Ovary (tissue), 7 donors: ENCODE measurements at regions not wholly inside any gene's neighbourhood (a gene's known extent, or its start where the extent isn't known, plus 50 kb on each side); places are given as distances from the start of the nearest gene placed in this dataset.
"Not testable (repeated sequence)": the region's sequence is repeated elsewhere in the genome, so short reads cannot be mapped to it uniquely, and the experiment has no call there.

Source experiments
- DNase-seq, 5 donors: peaks; one replicate each; pipeline ENCODE4 v3.0.0-alpha.2; 2019 to 2020
- H3K27ac ChIP-seq, 2 donors: fragments of 200-600 bp; one replicate each; pipeline versions ENCODE4 v1.5.1 to v1.8.0; 2019 to 2022
- H3K27me3 ChIP-seq: fragments of 200-600 bp; one replicate; pipeline ENCODE4 v1.8.0; 2022
- H3K36me3 ChIP-seq: fragments of 200-600 bp; sonication (generic); one replicate; pipeline ENCODE4 v1.5.1; 2019
- H3K4me1 ChIP-seq: one replicate; pipeline ENCODE4 v1.8.1; 2013; ENCODE audit warnings: mild to moderate bottlenecking, moderate library complexity; ENCODE audit not compliant: insufficient read depth
- H3K4me3 ChIP-seq: fragments of 200-600 bp; sonication (generic); one replicate; pipeline ENCODE4 v1.5.1; 2017
- H3K9me3 ChIP-seq, 2 donors: fragments of 200-600 bp in 1 of 2; sonication (generic) in 1 of 2; one replicate each; pipeline versions ENCODE4 v1.5.1 to v1.8.1; 2013 to 2019; ENCODE audit warnings: mild to moderate bottlenecking in 1 of 2, moderate library complexity in 1 of 2
- EP300 ChIP-seq: sonication (generic); formaldehyde crosslinking; IDR thresholded peaks from one replicate; pipeline ENCODE4 v1.6.1; 2017; ENCODE audit warnings: antibody characterized with exemption
- POLR2A ChIP-seq: fragments of 450-650 bp; IDR thresholded peaks from one replicate; pipeline ENCODE4 v1.6.1; 2017; ENCODE audit warnings: antibody characterized with exemption, mild to moderate bottlenecking, moderate library complexity
- WGBS, 3 donors: extraction: QIAGEN DNeasy Blood & Tissue Kit in 1 of 3; methylation state at CpG; one replicate each; pipeline versions ENCODE4 v1.1.5 to v1.1.7; 2013 to 2017; 5-methylcytosine and 5-hydroxymethylcytosine counted together
- intact Hi-C, 4 donors: fragments of 100-400 bp; cut with DNase I; formaldehyde crosslinking; loops; one replicate each; pipeline versions ENCODE4 v1.11.0 to v1.15.1; 2022 to 2023
- TF ChIP-seq, protein P1 (sequence below), 3 donors: fragments of 450-650 bp in 2 of 3; fragments of 200-600 bp in 1 of 3; IDR thresholded peaks; one replicate each; pipeline versions ENCODE4 v1.5.1 to v1.8.0; 2016 to 2022; ENCODE audit warnings: antibody characterized with exemption in 3 of 3, mild to moderate bottlenecking in 1 of 3
- donor health status: DM: no; HTN: no; CAD: no; lungs with moderate emphysema.
- donor health status: DM: no; HTN: no; CAD: no.
- donor health status: Bipolar disorder and iron deficiency.
- donor health status: DM: no; HTN: no; CAD: no.
- donor health status: DM: yes; HTN: yes; CAD: no.

DNA sequence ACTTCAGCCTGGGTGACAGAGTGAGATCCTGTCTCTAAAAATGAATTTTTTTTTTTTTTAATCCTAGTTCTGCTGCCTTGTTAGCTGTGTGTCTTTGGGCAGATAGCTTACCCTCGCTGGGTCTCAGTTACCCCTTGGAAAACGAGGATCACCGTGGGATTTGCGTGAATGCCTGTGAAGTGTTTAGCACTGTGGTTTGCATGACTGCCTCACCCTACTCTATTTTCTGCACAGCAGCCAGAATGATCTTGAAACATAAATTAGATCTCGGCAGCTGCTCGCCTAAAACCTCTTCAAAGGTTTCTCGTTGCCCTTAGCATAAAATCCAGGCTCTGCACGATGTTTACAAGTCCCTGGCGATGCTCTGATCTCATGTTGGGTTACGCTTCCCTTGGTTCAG lies 71.2 kb upstream of the GRIN2A start:
- no peak for TF ChIP-seq POLR2A
- no peak for TF ChIP-seq EP300
- TF ChIP-seq, protein P1, sequence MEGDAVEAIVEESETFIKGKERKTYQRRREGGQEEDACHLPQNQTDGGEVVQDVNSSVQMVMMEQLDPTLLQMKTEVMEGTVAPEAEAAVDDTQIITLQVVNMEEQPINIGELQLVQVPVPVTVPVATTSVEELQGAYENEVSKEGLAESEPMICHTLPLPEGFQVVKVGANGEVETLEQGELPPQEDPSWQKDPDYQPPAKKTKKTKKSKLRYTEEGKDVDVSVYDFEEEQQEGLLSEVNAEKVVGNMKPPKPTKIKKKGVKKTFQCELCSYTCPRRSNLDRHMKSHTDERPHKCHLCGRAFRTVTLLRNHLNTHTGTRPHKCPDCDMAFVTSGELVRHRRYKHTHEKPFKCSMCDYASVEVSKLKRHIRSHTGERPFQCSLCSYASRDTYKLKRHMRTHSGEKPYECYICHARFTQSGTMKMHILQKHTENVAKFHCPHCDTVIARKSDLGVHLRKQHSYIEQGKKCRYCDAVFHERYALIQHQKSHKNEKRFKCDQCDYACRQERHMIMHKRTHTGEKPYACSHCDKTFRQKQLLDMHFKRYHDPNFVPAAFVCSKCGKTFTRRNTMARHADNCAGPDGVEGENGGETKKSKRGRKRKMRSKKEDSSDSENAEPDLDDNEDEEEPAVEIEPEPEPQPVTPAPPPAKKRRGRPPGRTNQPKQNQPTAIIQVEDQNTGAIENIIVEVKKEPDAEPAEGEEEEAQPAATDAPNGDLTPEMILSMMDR (IDR thresholded peaks at IDR 0.05) = no peak
- WGBS, 3 donors = 65 to 73% (median 68%) methylated on average over 10 of the region's 10 CpGs
- Histone ChIP-seq H3K9me3 (no peaks in the 10 kb centered on the region), H3K36me3 (no peaks in the 10 kb centered on the region), H3K27ac (no peak overlapping the region), H3K4me3 (no peak overlapping the region), H3K27me3 (no peaks in the 10 kb centered on the region), H3K4me1 (no peaks in the 10 kb centered on the region)
- DNase-seq = no peak
- intact Hi-C loops = loop anchor here in 2 of 4 donors (10.0 kb wide), 1 partner anchor 251 kb away; no protein-coding TSS in a partner anchor

DNA sequence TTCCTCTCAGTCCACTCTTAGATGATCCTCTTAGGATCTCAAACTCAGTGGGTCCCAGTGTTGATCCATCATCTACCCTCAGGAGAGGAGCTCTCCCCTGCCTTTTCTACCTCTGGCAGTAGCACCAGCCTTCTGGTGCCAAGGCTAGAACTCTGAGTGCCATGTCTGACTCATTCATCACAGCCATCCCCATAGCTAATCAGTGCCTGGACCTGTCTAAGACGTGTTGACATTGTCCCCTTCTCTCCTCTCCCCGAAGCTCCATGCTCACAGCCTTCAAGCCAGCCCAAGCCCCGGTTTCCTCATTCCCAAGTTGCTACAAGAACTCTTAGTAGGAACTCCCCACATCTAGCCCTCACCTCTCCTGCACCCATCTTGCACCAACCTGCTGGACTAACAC lies 73.5 kb upstream of the GRIN2A start:
- H3K36me3 ChIP-seq = no peaks in the 10 kb centered on the region
- intact Hi-C loops = loop anchor here in 2 of 4 donors (10.0 kb wide), 1 partner anchor 249 kb away; no protein-coding TSS in a partner anchor
- TF ChIP-seq, protein P1 (IDR thresholded peaks at IDR 0.05) = no peak
- TF ChIP-seq POLR2A (no peak), EP300 (no peak)
- no peak overlapping the region for H3K4me3 ChIP-seq
- DNase-seq = no peak
- no peaks in the 10 kb centered on the region for H3K9me3 ChIP-seq
- H3K4me1 ChIP-seq = no peaks in the 10 kb centered on the region
- no peaks in the 10 kb centered on the region for H3K27me3 ChIP-seq
- H3K27ac ChIP-seq = no peak overlapping the region
- WGBS, 3 donors = 80 to 85% (median 85%) methylated on average over 3 of the region's 3 CpGs

DNA sequence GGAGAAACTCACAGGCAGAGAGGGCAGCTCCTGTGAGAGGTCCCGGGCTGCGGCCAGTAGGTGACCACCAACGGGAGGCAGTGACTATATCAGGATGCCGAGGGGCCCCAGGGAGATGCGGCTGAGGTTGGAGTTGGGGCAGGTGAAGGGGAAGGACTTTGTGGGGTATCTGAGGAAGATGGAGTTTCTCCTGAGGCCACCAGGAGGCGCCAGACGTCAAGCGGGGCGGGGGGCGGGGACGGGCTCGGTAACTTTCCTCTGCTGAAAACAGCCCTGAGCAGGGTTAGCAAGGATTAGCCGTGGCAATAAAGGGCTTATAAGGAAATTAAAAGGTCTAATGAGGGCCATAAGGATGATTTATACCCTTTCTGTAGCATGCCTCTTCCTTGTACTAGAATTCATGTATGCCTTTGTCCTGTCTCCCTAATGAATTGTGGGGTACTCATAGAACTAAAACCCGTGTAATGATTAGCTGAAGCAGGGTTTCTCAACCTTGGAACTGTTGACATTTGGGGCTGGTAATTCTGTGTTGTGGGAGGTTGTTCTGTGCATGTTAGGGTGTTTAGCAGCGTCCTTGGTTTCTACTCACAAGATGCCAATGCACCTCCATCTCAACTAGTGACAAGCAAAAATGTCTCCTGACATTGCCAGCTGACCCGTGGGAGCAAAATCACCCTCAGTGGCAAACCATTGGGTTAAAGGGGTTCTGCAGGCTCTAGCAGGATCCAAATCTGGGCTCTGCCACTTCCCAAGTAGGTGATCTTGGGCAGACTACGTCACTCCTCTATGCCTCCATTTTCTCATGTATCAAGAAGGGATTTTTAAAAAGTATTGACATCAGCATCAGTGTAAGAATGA lies 74.8 kb upstream of the GRIN2A start:
- WGBS, 3 donors = 20 to 27% (median 22%) methylated on average over 16 to 17 of the region's 17 CpGs
- Histone ChIP-seq H3K27ac (no peak overlapping the region), H3K4me3 (no peak overlapping the region), H3K9me3 (no peaks in the 10 kb centered on the region), H3K36me3 (no peaks in the 10 kb centered on the region), H3K27me3 (no peaks in the 10 kb centered on the region), H3K4me1 (no peaks in the 10 kb centered on the region)
- TF ChIP-seq POLR2A (no peak), EP300 (no peak)
- TF ChIP-seq, protein P1 (IDR thresholded peaks at IDR 0.05) = peak in 1 of 3 donors; percentile 29
- intact Hi-C loops = loop anchor here in 2 of 4 donors (10.0 kb wide), 1 partner anchor 248 kb away; no protein-coding TSS in a partner anchor
- peak in 3 of 5 donors; percentile 9 to 33 (median 19) for DNase-seq

DNA sequence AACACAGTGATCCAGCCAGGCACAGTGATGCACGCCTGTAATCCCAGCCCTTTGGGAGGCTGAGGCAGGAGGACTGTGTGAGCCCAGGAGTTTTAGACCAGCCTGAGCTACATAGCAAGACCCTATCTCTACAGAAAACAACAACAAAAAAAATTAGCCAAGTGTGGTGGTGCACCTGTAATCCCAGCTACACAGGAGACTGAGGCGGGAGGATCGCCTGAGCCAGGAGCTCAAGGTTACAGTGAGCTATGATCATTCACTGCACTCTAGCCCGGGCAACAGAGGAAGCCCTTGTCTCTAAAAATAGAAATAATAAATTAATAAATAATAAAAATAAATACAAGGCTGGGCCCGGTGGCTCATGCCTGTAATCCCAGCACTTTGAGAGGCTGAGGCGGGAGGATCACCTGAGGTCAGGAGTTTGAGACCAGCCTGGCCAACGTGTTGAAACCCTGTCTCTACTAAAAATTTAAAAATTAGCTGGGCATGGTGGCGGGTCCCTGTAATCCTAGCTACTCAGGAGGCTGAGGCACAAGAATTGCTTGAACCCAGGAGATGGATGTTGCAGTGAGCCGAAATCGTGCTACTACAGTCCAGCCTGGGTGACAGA lies 75.5 kb upstream of the GRIN2A start:
- not testable (repeated sequence) for DNase-seq
- intact Hi-C loops = loop anchor here in 2 of 4 donors (10.0 kb wide), 1 partner anchor 247 kb away; no protein-coding TSS in a partner anchor

DNA sequence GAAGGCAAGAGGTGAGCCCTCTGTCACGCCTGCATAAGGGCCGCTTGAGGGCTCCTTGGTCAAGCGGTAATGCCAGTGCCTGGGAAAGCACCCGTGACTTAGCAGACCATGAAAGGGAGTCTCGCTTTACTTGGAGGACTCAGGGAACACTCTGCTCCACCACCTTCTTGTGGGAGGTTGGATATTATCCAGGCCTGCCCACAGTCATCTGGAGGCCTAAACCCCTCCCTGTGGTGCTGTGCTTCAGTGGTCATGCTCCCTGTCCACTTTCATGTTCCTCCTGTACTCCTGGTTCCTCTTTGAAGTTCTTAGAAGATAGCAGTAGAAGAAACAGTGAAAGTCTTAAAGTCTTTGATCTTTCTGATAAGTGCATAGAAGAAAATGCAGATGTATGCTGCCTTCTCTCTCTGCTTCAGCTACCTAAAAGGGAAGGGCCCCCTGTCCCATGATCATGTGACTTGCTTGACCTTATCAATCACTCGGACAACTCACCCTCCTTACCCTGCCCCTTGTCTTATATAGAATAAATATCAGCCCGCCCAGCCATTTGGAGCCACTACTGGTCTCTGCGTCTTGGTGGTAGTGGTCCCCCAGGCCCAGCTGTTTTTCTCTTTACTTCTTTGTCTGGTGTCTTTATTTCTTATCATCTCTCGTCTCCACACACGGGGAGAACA lies 76.8 kb upstream of the GRIN2A start:
- H3K27me3 ChIP-seq, H3K9me3 ChIP-seq, H3K4me3 ChIP-seq, DNase-seq, H3K4me1 ChIP-seq, H3K27ac ChIP-seq, H3K36me3 ChIP-seq: not testable (repeated sequence)
- intact Hi-C loops = loop anchor here in 2 of 4 donors (10.0 kb wide), 1 partner anchor 246 kb away; no protein-coding TSS in a partner anchor
- WGBS, 3 donors = 65 to 74% (median 69%) methylated on average over 10 of the region's 10 CpGs

More for the DNA sequence above, 75.5 kb upstream of the GRIN2A start:
- not testable (repeated sequence) for H3K4me3 ChIP-seq, H3K4me1 ChIP-seq, H3K27me3 ChIP-seq, H3K9me3 ChIP-seq, H3K36me3 ChIP-seq, H3K27ac ChIP-seq
- 72 to 85% (median 75%) methylated on average over 10 of the region's 10 CpGs for WGBS, 3 donors
